Endothelial cell of umbilical vein (primary cell): ENCODE measurements at regions not wholly inside any gene's neighbourhood (a gene's known extent, or its start where the extent isn't known, plus 50 kb on each side); places are given as distances from the start of the nearest gene placed in this dataset.

Experiments used
- BruUV-seq: library from RNA; stranded (reverse); fragments of 400-500 nt; replicated peaks from 2 replicates; lab custom pipeline; 2021; lab: Mats Ljungman, UMichigan
- CTCF ChIA-PET: fragments of 300-600, 350-600 bp; sonication (Branson Sonifier 250); formaldehyde crosslinking; loops from one replicate; lab custom pipeline; 2021; ENCODE audit warnings: antibody characterized with exemption, inconsistent platforms; lab: Charles Lee
- POLR2A ChIA-PET: fragments of 300-600, 350-600 bp; sonication (Branson Sonifier 250); formaldehyde crosslinking; loops from one replicate; lab custom pipeline; 2021; ENCODE audit warnings: antibody characterized with exemption, inconsistent platforms; lab: Charles Lee
- DNase-seq: peaks from one replicate; pipeline ENCODE4 v3.0.0-alpha.2; 2011; ENCODE audit warnings: low read depth, low spot score
- FAIRE-seq: peaks from 2 replicates; lab custom pipeline; 2011; peaks lifted over from hg19 to GRCh38; lab: Jason Lieb, UNC
- H2AFZ ChIP-seq: 2 replicates; pipeline ENCODE4 v1.6.0; 2012; ENCODE audit warnings: low read depth, low read length, control low read depth, inconsistent platforms
- H3K27ac ChIP-seq: 2 replicates; pipeline ENCODE4 v1.5.1; 2011; ENCODE audit warnings: low read depth, mild to moderate bottlenecking, control low read depth, low read length, moderate library complexity; ENCODE audit not compliant: insufficient read depth
- H3K27me3 ChIP-seq, 2 experiments: 2 replicates each; pipeline versions ENCODE4 v1.6.0 to v1.6.1; 2011; ENCODE audit warnings: low read length in 2 of 2, mixed read lengths in 1 of 2; ENCODE audit not compliant: control insufficient read depth in 2 of 2, insufficient read depth in 2 of 2
- H3K36me3 ChIP-seq, 2 experiments: 2 replicates in 1 of 2; 3 replicates in 1 of 2; pipeline ENCODE4 v1.5.1; 2011; ENCODE audit warnings: low read length in 2 of 2, mild to moderate bottlenecking in 1 of 2, moderate library complexity in 1 of 2; ENCODE audit not compliant: control insufficient read depth in 2 of 2, insufficient read depth in 2 of 2; ENCODE audit errors: extremely low read depth in 1 of 2
- H3K4me1 ChIP-seq: 3 replicates; pipeline ENCODE4 v1.5.1; 2011; ENCODE audit warnings: mild to moderate bottlenecking, low read length; ENCODE audit not compliant: control insufficient read depth, insufficient read depth; ENCODE audit errors: extremely low read depth
- H3K4me2 ChIP-seq: 2 replicates; pipeline ENCODE4 v1.6.1; 2011; ENCODE audit warnings: low read length, control low read depth, mixed read lengths; ENCODE audit not compliant: insufficient read depth
- H3K4me3 ChIP-seq, 3 experiments: fragments of 200-600 bp in 1 of 3; sonication (generic), shearing (Covaris generic) in 1 of 3; replicated peaks in 1 of 3; 2 replicates each; pipeline ENCODE4 v1.5.1; 2011 to 2016; ENCODE audit warnings: control low read depth in 3 of 3, low read length in 3 of 3, mild to moderate bottlenecking in 2 of 3, inconsistent platforms in 1 of 3, low read depth in 1 of 3, moderate library complexity in 1 of 3; ENCODE audit not compliant: insufficient read depth in 1 of 3
- H3K79me2 ChIP-seq: 2 replicates; pipeline ENCODE4 v1.6.0; 2012; ENCODE audit warnings: low read length, inconsistent platforms; ENCODE audit not compliant: control insufficient read depth, insufficient read depth
- H3K9ac ChIP-seq: replicated peaks from 2 replicates; pipeline ENCODE3; 2011; ENCODE audit warnings: low read length, control low read depth; ENCODE audit not compliant: insufficient read depth; ENCODE audit errors: extremely low read depth
- H3K9me1 ChIP-seq: replicated peaks from 3 replicates; pipeline ENCODE4 v1.6.0; 2011; ENCODE audit warnings: mild to moderate bottlenecking, low read length; ENCODE audit not compliant: control insufficient read depth, insufficient read depth; ENCODE audit errors: extremely low read depth
- H3K9me3 ChIP-seq: replicated peaks from 2 replicates; pipeline ENCODE4 v1.5.1; 2012; ENCODE audit warnings: low read length, inconsistent platforms; ENCODE audit not compliant: control insufficient read depth, insufficient read depth
- H4K20me1 ChIP-seq: replicated peaks from 2 replicates; pipeline ENCODE3; 2011; ENCODE audit warnings: mild to moderate bottlenecking, low read length; ENCODE audit not compliant: control insufficient read depth, insufficient read depth; ENCODE audit errors: extremely low read depth
- CTCF ChIP-seq, 2 donors: IDR thresholded peaks; 1 replicate in 1 of 2; 2 replicates in 1 of 2; pipeline ENCODE4 v1.5.1; 2011; ENCODE audit warnings: low read length in 2 of 2, mild to moderate bottlenecking in 2 of 2, moderate library complexity in 2 of 2, control low read depth in 1 of 2, inconsistent platforms in 1 of 2, low read depth in 1 of 2; ENCODE audit not compliant: insufficient read depth in 1 of 2; ENCODE audit errors: extremely low read depth in 1 of 2
- EZH2 ChIP-seq: IDR thresholded peaks from 2 replicates; pipeline ENCODE4 v1.6.1; 2012; ENCODE audit warnings: borderline replicate concordance, low read depth, mild to moderate bottlenecking, moderate library complexity, low read length, inconsistent platforms; ENCODE audit not compliant: severe bottlenecking
- GATA2 ChIP-seq: IDR thresholded peaks from 2 replicates; pipeline ENCODE4 v1.7.0; 2011; ENCODE audit warnings: low read depth, mild to moderate bottlenecking, moderate library complexity, mixed read lengths, low read length; ENCODE audit not compliant: insufficient read length, insufficient read depth
- JUN ChIP-seq: IDR thresholded peaks from 2 replicates; pipeline ENCODE4 v1.6.1; 2011; ENCODE audit warnings: borderline replicate concordance, low read depth; ENCODE audit not compliant: insufficient read length, insufficient read depth
- MYC ChIP-seq: IDR thresholded peaks from one replicate; pipeline ENCODE4 v1.6.1; 2011; ENCODE audit warnings: mild to moderate bottlenecking, low read depth, low read length
- POLR2A ChIP-seq: IDR thresholded peaks from 2 replicates; pipeline ENCODE4 v1.6.1; 2012; ENCODE audit warnings: low read depth, mild to moderate bottlenecking, control low read depth, low read length
- dilution Hi-C: fragments of 300-500 bp; cut with MboI; formaldehyde crosslinking; loops from one replicate; pipeline ENCODE4 v1.15.0; 2019; ENCODE audit warnings: low sequenced_read_pairs; ENCODE audit not compliant: extremely low pct_ligation_motif_present
- intact Hi-C: fragments of 100-400 bp; cut with micrococcal nuclease; formaldehyde crosslinking; loops from one replicate; pipeline ENCODE4 v1.10.0; 2022
- TF ChIP-seq, protein P1 (sequence below): IDR thresholded peaks from 2 replicates; pipeline ENCODE4 v1.6.1; 2011; ENCODE audit not compliant: insufficient read depth, insufficient read length

DNA sequence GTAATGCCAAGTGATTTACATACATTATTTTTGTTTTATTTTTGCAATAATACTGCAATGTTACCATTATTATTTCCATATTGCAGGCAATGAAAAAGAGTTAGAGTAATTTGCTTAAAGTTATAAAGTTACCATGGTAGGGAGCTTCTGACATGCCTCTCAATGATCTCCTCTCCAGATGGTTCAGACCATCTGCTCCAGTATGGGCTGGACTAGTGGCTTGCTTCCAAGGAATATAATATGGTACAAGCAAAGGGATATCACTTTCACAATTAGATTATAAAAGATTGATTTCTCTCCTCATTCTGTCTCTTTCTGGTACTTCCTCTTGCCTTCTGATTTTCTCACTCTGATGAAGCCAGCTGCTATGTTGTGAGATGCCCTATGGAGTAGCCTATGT is 245.4 kb downstream of the INSIG2 start:
- DNase-seq (no peak), FAIRE-seq (no peak)
- no peaks in the 10 kb centered on the region for H3K9me1 ChIP-seq
- no peaks in the 10 kb centered on the region for H4K20me1 ChIP-seq
- BruUV-seq, result no TSS peak
- H3K9ac ChIP-seq, result no peak overlapping the region
- H3K27me3 ChIP-seq, result no peaks in the 10 kb centered on the region
- intact Hi-C loops, result no loop called here
- no peak overlapping the region for H3K4me2 ChIP-seq
- no peaks in the 10 kb centered on the region for H3K36me3 ChIP-seq
- dilution Hi-C loops, result no loop called here
- POLR2A ChIA-PET, result no interaction called here
- H3K4me1 ChIP-seq, result no peaks in the 10 kb centered on the region
- no peak overlapping the region for H3K4me3 ChIP-seq
- no peaks in the 10 kb centered on the region for H3K79me2 ChIP-seq
- CTCF ChIA-PET, result no interaction called here
- TF ChIP-seq POLR2A (no peak), JUN (no peak), MYC (no peak), EZH2 (no peak)
- TF ChIP-seq, protein P1, sequence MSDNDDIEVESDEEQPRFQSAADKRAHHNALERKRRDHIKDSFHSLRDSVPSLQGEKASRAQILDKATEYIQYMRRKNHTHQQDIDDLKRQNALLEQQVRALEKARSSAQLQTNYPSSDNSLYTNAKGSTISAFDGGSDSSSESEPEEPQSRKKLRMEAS, result no peak
- H2AFZ ChIP-seq, result no peak overlapping the region
- no peaks in the 10 kb centered on the region for H3K9me3 ChIP-seq
- H3K27ac ChIP-seq, result no peak overlapping the region

- intact Hi-C loops (no loop called here), dilution Hi-C loops (no loop called here)
- Histone ChIP-seq H3K27ac (no peak overlapping the region), H3K36me3 (no peaks in the 10 kb centered on the region), H3K4me1 (no peaks in the 10 kb centered on the region), H2AFZ (no peak overlapping the region), H3K79me2 (no peaks in the 10 kb centered on the region), H4K20me1 (no peaks in the 10 kb centered on the region), H3K4me2 (no peak overlapping the region), H3K9me1 (no peaks in the 10 kb centered on the region), H3K9ac (no peak overlapping the region), H3K9me3 (no peaks in the 10 kb centered on the region), H3K27me3 (no peaks in the 10 kb centered on the region), H3K4me3 (no peak overlapping the region)
- BruUV-seq, result no TSS peak
- FAIRE-seq, result no peak
- DNase-seq, result no peak
- ChIA-PET POLR2A (no interaction called here), CTCF (no interaction called here)
- TF ChIP-seq GATA2 (no peak), CTCF (IDR thresholded peaks at IDR 0.05; ENCODE audit: extremely low read depth in 1 of 2, insufficient read depth in 1 of 2, low read depth in 1 of 2, low read length in 2 of 2) (no peak)
Observed at GRCh38 chr2:118325321-118325955, 237.2 kb downstream of the INSIG2 start.
